22Rv1 (cell line): ENCODE measurements at regions not wholly inside any gene's neighbourhood (a gene's known extent, or its start where the extent isn't known, plus 50 kb on each side); places are given as distances from the start of the nearest gene placed in this dataset.

Source experiments
- ZFX ChIP-seq: fragments of 450-650 bp; IDR thresholded peaks from 2 replicates; pipeline ENCODE4 v1.6.1; 2017; ENCODE audit warnings: antibody characterized with exemption, borderline replicate concordance
- TF ChIP-seq, protein P1 (sequence below): fragments of 450-650 bp; IDR thresholded peaks from 2 replicates; pipeline ENCODE4 v1.5.1; 2017; ENCODE audit warnings: mild to moderate bottlenecking

- TF ChIP-seq, protein P1, sequence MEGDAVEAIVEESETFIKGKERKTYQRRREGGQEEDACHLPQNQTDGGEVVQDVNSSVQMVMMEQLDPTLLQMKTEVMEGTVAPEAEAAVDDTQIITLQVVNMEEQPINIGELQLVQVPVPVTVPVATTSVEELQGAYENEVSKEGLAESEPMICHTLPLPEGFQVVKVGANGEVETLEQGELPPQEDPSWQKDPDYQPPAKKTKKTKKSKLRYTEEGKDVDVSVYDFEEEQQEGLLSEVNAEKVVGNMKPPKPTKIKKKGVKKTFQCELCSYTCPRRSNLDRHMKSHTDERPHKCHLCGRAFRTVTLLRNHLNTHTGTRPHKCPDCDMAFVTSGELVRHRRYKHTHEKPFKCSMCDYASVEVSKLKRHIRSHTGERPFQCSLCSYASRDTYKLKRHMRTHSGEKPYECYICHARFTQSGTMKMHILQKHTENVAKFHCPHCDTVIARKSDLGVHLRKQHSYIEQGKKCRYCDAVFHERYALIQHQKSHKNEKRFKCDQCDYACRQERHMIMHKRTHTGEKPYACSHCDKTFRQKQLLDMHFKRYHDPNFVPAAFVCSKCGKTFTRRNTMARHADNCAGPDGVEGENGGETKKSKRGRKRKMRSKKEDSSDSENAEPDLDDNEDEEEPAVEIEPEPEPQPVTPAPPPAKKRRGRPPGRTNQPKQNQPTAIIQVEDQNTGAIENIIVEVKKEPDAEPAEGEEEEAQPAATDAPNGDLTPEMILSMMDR: no peak
- no peak for TF ChIP-seq ZFX
Measured at GRCh38 chr3:13202744-13203397, 129.6 kb upstream of the IQSEC1 start.
